Activated CD8-positive, alpha-beta memory T cell treated with anti-CD3 and anti-CD28 coated beads for 36 hours (primary cell): ENCODE measurements at regions not wholly inside any gene's neighbourhood (a gene's known extent, or its start where the extent isn't known, plus 50 kb on each side); places are given as distances from the start of the nearest gene placed in this dataset.

Experiments used
- CTCF ChIA-PET: fragments of 350-600 bp; sonication (Branson Sonifier 250); formaldehyde crosslinking; loops from one replicate; lab custom pipeline; 2021; ENCODE audit warnings: antibody characterized with exemption; lab: Charles Lee
- POLR2A ChIA-PET: fragments of 350-600 bp; sonication (Branson Sonifier 250); formaldehyde crosslinking; loops from one replicate; lab custom pipeline; 2021; ENCODE audit warnings: antibody characterized with exemption; lab: Charles Lee

DNA sequence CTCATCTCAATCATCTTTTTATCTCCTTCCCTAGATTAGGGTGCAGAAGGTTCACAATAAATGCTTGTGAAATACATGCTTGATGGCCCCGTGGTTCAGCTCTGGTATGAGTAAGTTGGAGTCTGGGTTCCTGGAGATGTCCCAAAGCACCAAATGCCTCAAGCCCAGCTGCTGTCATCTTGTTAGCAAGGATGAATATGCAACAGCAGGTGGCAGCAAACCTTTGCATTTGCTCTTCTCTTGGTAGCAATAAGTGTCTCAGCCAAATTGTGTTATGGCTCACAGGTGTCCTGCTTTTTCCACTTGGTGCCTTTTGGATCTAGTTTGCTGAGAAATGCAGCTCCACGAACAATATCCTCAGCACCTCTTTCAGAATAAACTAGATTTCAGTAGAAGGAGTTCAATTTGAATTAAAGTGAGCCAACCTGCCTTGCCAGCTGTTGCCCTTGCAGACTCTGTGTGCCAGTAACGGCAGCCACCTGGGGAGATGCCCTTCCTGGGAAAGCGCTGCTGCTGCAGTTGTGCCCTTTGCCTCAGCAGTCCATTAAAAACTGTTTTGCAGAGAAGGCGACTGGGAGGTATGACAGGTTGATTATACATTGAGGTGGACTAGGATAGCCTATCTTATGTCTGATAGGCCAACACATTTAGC lies 417.3 kb downstream of the SNAPC1 start:
- ChIA-PET POLR2A (no interaction called here), CTCF (interaction anchor here (0.5 to 2.1 kb wide), 3 partner anchors 12 to 1098 kb away, joined by 3 to 6 read pairs (median 3); no protein-coding TSS in a partner anchor)

DNA sequence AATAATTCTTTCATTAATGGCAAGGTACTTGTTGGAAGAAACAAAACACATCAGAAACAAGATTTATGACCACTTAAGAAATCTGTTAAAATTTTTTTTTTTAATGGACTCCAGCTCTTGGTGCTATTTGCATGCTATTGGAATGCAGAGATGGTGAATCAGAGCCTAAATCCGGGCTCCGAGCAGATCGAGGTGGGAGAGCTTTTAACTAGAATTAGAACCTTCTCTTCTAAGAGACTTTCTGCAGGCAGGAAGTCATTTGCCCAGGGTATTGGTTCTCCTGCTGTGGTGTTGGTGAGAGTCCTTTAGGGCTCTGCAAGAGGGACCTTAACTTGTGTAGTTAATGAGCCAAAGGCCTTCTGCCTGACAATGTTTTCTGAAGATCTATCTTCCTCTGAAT lies 419.4 kb downstream of the SNAPC1 start:
- CTCF ChIA-PET = no interaction called here

DNA sequence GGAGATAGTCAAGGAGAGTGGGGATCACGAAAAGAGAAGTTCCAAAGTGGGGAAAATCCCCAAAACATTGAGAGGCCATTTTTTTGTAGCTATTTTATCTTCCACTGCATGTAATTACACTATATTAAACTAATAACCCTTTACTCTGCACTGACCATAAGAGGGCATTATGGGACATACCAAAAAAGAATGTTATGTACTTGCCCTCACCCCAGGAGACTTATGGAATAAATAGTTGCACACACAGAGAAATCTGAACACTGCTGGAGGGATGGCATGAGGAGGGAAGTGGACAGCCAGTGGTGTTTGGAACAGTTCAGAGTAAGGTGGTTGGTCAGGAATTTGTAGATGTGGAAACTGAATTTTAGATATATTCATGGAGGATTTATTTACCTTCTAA lies 422.9 kb downstream of the SNAPC1 start:
- POLR2A ChIA-PET = no interaction called here
- CTCF ChIA-PET = no interaction called here

More for the DNA sequence above, 419.4 kb downstream of the SNAPC1 start:
- POLR2A ChIA-PET = no interaction called here

DNA sequence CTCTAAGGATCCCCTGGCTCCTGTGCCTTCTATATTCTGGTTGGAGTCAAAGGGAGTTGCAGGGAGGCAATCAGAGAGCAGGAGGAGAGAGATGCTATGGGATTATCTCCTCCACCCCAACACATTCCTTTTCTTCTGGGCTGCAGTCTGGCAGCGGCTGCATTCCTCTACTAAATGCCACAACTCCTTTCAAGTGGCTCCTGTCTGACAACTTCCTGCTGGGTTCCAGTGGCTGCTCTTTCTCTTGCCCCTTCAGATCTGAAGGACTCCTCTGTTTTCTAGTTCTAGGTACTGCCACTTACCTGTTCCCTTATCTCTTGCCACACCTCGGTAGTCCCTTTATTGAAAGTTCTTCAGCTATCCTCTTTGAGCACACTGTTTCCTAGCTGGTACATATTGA lies 425.0 kb downstream of the SNAPC1 start:
- ChIA-PET CTCF (no interaction called here), POLR2A (no interaction called here)

DNA sequence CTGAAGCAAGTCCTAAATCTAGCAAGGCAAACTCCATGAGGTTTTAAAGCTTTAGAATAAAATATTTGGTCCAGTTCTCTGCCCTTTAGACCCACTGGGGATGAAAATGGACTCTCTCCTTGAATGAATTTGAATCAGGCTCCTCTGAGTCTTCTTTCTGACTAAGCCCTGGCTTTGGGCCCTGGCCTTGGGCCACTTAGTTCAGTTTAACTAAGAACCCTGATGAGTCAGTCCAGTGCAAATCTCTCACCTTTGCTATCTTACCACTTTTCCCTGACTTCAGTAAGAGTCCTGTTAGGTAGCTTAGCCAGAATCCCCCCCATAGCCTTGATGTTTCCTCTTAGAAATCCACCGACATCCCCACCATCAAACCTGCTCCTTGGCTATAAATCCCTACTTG lies 427.5 kb downstream of the SNAPC1 start:
- CTCF ChIA-PET = no interaction called here
- POLR2A ChIA-PET = no interaction called here

DNA sequence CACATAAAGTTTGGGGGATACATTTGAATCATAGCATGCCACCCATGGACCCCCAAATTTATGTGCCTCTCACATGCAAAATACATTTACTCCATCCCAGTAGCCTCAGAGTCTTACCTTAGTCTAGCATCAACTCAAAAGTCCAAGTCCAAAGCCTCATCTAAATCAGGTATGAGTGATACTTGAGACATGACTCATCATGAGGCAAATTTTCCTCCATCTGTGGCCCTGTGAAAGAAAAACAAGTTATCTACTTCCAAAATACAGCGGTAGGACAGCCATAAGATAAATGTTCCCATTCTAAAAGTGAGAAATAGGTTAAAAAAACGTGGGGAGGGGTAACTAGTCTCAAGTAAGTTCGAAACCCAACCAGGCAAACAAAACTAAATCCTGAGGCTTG lies 444.2 kb downstream of the SNAPC1 start:
- ChIA-PET POLR2A (no interaction called here), CTCF (no interaction called here)

DNA sequence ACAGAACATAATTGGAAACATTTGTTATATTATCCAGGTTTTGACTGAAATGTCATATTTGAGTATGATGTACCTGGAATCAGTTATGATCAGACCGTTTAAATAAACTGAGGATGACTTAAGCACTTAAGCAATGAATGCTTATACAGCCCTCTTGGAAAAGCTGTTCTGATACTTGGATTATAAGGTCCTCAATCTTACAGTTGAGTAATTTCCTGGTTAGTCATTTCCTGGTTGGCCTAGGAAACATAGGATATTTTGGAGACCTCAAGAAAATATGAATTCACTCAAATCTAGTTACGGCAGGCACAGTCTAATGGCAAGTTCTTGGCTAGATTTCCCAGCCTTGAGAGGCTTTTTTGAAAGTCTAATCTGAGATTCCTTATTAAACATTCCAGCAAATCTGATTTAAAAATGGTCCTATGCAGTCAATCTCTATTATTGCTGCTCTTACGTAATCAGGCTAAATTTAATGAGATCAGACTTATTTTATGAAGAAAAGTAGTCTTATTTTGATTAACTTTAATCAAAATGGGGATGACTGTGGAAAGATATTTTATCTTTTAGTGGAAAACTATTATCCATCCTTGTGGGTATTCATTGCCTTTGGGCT lies 447.2 kb downstream of the SNAPC1 start:
- ChIA-PET POLR2A (no interaction called here), CTCF (no interaction called here)

DNA sequence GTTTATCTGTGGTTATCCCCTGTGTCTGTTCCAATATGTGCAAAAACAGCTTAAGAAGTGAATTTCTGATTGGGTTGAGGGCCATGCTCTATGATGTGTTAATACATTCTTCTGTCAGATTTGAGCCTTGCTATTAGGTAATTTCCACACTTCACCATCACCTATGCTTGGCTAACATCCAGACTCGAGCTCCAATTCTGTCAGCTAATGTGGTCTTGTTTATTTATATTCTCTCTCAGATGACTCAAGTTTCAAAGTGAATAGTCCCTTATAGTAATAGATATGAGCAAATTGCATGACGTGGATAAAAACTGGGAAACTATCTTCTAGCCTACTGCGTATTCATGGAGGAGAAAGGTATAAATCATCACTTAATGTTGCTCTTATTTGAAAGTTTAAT lies 451.3 kb downstream of the SNAPC1 start:
- POLR2A ChIA-PET = no interaction called here
- CTCF ChIA-PET = no interaction called here

DNA sequence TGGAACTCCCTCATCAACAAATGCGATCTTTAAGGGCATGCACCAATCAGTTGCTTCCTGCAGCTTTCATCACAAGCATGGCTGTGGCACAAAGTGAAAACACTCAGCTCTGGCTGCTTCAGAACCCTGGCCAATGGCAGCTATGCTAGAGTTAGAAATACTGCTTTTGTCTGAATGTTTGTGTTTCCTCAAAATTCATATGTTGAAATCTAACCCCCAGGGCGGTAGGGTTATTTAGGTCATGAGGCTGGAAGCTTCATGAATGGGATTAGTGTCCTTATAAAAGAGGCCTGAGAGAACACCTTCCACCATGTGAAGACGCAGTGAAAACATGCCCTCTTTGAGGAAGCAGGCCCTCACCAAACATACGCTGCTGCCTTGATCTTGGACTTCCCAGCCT lies 453.9 kb downstream of the SNAPC1 start:
- CTCF ChIA-PET = no interaction called here
- POLR2A ChIA-PET = no interaction called here

DNA sequence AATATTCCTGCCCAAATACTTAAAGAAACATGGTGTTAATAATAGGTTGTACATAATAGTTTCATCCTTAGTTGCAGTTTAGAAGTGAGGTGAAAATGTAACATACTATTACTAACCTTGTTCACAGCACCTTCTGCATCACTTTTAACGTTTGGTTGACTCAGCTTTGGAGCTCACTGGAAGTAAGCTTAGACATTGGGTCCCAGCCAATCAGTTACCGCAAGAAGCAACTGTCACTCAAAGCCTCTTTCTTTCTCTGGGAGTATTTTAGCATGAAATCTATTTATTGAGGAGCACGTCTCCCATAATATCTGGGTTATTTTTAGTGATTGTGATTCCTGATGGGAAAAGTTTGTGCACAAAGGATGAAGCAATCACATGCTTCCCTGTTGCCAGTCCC lies 472.6 kb downstream of the SNAPC1 start:
- ChIA-PET POLR2A (no interaction called here), CTCF (no interaction called here)

DNA sequence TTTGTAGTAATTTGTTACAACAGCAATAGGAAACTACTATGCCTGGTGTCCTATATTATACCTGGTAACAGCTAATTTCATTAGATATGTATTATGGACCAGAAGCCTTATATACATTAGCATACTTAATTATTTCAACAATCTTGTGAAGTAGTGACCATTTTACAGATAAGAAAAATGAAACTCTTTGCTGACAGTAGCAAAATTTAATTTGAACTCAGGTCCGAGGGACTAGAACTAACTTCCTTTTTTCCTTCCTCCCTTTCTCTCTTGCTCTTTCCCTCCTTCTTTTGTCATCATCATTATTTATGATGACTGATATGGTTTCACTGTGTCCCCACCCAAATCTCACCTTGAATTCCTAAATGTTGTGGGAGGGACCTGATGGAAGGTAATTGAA lies 482.0 kb downstream of the SNAPC1 start:
- CTCF ChIA-PET = no interaction called here
- POLR2A ChIA-PET = no interaction called here

DNA sequence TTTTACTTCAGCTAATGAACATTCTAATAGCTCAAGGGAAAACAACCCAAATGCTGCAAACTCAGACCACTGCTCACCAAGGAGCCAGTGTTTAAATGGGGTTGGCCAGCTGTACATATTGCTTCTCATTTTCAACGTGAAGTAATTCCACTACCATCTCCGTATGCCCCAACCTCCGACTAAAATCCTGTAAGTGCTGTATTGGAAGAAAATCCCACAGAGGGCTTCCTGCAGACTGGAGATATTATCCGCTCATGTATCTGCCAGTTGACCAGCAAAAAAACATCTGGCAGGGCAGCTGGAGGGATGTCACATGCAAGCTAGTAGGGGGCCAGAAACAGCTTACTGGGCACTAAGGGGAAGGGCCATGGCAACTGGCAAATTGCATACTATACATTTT lies 485.0 kb downstream of the SNAPC1 start:
- POLR2A ChIA-PET = no interaction called here

DNA sequence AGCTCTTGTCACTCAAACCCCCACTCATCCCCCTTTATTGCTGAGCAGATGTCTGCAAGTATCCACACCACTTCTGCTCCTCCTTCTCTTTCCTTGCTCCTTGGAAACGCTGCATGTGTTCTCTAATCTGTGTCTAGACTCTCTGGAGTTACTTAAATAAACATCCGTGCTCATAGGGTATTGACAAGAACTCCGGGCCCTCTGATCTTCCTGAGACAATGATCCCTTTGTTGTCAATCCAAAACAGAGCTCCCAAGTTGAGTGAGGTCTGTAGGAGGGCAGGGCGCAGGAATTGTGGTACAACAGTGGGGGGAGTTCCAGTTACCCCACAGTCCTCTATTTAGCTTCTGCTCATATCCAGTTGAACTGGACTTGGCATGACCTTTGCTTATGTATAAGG lies 489.0 kb downstream of the SNAPC1 start:
- CTCF ChIA-PET = no interaction called here

More for the DNA sequence above, 485.0 kb downstream of the SNAPC1 start:
- CTCF ChIA-PET = no interaction called here

DNA sequence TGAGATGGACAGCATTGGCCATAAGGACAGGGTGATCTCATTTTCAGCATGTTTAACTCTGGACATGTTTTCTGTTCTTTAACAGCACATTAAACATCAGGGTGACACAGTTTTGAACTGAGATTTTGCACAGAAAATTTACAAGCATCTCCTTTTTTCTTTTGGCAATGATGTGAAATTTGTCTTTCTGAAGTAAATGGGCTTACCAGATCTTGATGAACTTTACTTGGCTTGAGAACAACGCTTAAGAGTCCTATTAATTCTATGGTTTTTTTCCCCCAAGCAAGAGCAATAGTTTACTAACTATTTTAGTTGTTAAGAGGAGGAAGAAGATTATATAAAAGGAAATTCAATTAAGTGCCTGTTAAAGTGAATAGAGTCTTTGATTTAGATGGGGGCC lies 491.0 kb downstream of the SNAPC1 start:
- ChIA-PET POLR2A (no interaction called here), CTCF (no interaction called here)

More for the DNA sequence above, 489.0 kb downstream of the SNAPC1 start:
- POLR2A ChIA-PET = no interaction called here

DNA sequence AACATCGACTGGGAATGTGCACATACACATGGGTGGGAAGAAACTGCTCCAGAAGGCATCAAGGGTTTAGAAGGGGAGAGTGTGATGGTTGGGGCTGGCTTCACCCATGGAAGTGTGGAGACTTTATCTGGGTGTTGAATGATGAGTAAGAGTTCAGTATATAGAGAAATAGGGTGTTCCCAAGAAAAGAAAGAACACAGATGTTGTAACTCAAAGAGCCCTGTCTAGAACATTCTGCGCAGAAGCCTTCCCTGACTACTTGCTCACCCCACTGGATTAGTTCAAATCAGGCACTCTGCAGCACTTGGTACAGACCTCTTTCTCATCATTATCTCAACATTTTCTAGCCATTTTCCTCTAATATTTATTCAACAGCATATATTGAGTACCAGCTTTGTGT lies 491.7 kb downstream of the SNAPC1 start:
- ChIA-PET CTCF (no interaction called here), POLR2A (no interaction called here)

DNA sequence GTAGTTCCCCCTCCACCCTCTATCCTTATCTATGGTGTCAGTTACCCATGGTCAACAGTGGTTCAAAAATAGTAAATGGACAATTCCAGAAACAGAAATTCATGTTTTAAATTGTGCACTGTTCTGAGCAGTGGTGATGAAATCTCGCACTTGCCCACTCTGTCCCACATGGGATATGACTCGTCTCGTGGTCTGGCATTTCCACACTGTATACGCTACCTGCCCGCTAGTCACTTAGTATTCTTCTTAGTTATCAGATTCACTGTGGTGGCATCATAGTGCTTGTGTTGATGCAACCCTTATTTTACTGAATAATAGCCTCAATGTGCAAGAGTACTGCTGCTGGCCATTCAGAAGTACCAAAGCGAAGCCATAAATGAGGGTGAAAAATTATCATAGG lies 507.0 kb downstream of the SNAPC1 start:
- ChIA-PET CTCF (no interaction called here), POLR2A (no interaction called here)

DNA sequence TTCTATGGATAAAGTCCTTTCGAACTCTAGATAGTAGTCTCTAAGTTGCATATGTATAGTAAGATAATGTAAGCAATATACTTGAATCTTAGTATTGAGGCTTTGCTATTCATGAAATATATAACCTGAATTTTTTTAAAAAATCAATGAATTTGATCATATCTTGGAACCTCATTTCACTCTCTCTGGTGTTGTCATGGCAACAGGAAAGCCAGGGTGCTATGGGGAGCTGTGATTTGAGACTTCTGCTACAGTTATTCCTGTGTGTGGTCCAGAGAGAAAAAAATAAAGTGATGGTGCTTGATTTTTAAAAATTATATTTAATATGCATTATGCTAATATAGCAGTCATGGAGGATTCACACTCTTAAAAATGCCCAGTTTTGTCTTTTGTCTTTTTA lies 508.0 kb downstream of the SNAPC1 start:
- ChIA-PET POLR2A (no interaction called here), CTCF (no interaction called here)

DNA sequence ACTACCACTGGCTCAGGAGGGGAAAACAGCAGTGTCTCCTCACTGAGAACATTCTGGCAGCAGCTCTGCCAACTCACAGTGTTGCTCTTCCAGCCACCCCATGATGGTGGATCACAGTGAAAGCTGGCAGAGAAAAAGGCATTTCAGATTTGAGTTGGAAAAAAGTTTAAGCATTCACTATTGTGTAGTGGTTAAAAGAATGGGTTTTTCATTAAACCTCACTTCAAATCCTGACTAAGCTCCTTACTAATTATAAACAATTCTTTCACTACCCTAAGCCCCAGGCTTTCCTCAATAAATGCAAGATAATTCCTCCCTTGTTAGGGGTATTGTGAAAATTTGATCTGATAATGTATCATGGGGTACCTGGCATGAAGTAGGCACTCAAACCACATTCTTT lies 518.1 kb downstream of the SNAPC1 start:
- ChIA-PET CTCF (no interaction called here), POLR2A (no interaction called here)

DNA sequence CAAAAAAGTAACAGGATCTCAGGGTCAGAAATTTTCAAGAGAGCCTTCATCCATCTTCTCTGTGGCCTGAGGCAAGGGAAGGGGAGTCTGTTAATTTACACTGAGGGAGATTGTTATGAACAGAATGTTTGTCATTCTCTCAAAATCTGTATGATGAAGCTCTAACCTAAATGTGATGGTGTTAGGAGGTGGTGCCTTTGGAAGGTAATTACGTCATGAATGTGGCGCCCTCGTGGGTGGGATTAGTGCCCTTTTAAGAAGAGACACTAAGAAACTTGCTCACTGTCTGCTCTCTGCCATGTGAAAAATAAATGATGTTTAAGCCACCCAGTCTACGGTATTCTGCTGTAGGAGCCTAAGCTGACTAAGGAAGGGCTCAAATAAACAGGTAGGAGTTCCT lies 521.6 kb downstream of the SNAPC1 start:
- ChIA-PET CTCF (no interaction called here), POLR2A (no interaction called here)

DNA sequence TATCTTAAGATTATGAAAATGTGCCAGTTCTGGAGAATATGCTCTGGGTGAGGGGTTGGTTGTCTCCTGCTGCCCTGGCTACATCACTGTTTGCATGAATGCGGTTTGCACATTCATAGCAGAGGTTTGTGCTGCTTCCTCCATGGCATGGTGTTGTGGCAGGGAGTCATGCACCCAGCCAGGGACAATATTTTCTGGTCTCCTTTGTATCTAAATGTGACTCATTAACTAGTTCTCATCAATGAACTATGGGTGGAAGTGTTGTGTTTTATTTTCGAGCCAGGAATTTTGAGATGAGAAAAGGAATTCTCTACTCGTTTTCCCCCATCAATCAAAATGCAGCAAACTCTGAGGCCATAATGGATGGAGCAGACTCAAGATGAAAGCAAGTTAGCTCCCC lies 527.3 kb downstream of the SNAPC1 start:
- ChIA-PET CTCF (no interaction called here), POLR2A (no interaction called here)

DNA sequence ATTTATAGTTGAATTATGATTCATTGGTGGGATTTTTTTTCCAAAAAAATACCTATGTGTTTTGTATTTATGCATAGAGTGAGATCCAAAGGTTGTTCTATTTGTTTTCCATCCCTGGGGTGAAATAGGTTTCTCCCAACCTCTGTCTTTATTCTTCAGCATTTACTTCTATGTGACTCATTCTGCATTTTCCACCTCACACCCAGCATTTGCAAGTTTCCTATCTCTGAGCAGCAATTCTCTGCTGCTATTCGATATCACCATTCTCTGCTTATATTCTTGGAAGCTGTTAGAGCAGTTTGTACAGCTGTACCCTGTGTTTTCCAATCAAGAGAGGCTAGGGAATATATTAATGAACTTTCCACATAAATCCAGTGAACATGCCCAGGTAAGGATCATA lies 538.9 kb downstream of the SNAPC1 start:
- POLR2A ChIA-PET = no interaction called here

DNA sequence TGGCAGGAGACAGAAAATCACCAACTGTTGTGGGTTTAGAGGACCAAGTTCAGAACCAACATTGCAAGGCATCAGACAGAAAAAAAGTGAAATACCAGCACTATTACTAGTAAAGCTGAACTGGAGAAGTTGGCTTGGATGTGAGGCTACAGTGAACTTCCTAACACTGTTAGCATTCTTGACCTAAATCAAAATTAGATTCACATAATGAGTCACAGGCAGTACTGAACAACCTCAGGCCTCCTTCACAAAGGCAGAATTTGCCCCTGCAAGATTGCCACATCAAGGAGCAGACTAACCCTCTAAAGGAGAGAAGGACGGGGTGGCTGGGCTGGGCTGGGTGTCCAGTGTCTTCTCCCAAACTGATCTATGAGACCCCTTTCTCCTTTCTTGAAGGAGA lies 539.7 kb downstream of the SNAPC1 start:
- ChIA-PET CTCF (no interaction called here), POLR2A (no interaction called here)

More for the DNA sequence above, 538.9 kb downstream of the SNAPC1 start:
- CTCF ChIA-PET = no interaction called here
